ENCODE measurements at regions not wholly inside any gene's neighbourhood (a gene's known extent, or its start where the extent isn't known, plus 50 kb on each side); places are given as distances from the start of the nearest gene placed in this dataset.

GRCh38 chr2:157150747-157151146 lies 106.8 kb upstream of the GALNT5 start:
- no peak for DNase-seq (ENCODE audit: low spot score)

DNA sequence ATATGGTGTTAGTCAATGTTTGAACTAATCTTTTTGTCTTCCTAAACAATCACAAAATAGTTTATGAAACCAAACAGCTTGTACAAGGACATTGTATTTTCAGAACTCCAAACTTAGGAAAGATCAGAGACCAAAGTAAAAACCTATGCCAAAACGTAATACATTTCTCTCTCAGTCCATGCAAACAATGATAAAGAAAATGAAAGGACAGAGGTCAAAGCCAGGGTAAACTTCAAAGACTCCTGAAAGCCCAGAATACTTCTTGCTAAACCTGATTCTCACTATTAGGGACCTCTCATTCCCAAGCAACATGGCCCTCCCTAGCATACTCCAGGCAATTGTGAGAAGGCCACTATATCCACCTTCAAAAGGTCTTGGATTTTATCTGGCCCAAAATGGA lies 105.1 kb upstream of the GALNT5 start:
- DNase-seq (ENCODE audit: low spot score) = no peak

- no peak for DNase-seq (ENCODE audit: low spot score)
Observed at GRCh38 chr2:157155992-157156391, 101.5 kb upstream of the GALNT5 start.

- DNase-seq (ENCODE audit: low spot score) = no peak
Observed at GRCh38 chr2:157158111-157158510, 99.4 kb upstream of the GALNT5 start.

DNA sequence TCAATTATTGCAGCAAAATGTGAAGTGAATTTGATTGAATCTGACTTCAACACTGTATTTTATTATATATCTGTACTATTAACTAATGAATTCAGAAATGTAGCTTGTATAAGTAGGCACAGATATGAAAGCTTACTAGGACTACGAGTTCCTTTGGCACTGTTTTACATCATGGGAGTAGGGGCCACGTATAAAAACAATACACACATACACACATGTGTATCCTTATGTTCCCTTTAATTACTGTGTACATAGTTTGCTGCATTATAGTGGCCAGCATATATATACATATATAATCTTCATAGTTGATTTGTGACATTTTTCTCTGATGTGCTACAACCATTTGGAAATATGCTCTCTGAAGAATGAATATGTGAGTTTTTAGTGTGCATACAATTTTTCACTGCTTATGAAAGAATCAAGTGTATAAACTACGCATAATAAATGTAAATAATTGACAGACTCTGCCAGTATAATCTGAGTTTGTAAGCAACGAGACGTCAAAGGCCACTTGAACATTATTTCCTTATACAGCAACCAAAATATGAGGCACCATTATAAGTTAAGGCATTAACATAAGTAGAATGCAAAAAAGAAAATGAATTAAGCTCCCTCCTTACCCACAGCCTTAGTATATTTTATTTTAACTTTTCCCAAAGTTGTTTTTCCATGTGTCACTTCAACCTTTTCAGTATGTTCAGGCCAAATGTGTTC lies 98.1 kb upstream of the GALNT5 start:
- DNase-seq (ENCODE audit: low spot score) = no peak

GRCh38 chr2:157160111-157160510 lies 97.4 kb upstream of the GALNT5 start:
- no peak for DNase-seq (ENCODE audit: low spot score)

- DNase-seq (ENCODE audit: low spot score) = no peak
Observed at GRCh38 chr2:157164370-157164769, 93.1 kb upstream of the GALNT5 start.

- no peak for DNase-seq (ENCODE audit: low spot score)
Observed at GRCh38 chr2:157164891-157165290, 92.6 kb upstream of the GALNT5 start.

- no peak for DNase-seq (ENCODE audit: low spot score)
Observed at GRCh38 chr2:157168501-157168900, 89.0 kb upstream of the GALNT5 start.

DNA sequence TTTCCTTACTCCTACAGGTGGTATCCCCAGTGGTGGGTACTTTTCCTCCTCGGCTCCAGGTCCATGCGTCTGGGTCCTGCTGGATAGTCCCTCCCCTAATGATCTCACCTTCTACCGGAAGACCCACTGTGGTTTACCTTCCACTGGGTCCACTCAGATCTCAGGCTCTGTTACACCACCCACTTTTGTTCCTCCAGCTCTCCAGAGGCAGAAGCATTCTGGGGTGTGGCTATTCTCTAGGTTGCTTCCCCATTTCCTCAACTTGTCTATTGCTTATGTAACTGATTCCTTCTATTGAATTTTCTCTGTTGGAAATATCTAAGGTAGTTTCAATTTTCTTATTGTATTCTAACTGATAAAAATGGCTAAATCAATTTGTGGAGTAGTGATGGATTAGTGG lies 87.6 kb upstream of the GALNT5 start:
- DNase-seq (ENCODE audit: low spot score) = no peak

DNA sequence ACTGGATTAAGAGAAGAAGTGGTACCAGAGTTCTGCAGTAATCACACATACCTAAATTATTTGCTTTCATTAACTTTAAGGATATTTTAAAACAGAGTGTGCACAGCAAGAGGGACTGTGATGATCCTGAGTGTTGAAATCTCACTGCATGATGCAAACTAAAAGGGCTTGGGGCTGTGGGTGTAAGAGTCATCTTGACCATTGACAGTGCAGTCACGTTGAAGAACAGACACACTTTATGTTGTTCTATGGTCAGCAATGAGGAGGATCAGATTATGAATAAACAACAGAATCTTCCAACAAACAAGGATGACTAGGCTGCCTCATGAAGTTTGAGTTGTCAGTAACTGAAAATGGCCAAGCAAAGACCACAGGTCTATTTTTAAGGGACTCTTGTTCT lies 87.2 kb upstream of the GALNT5 start:
- no peak for DNase-seq (ENCODE audit: low spot score)

GRCh38 chr2:157172239-157172638 lies 85.3 kb upstream of the GALNT5 start:
- no peak for DNase-seq (ENCODE audit: low spot score)

GRCh38 chr2:157172866-157173578 lies 84.5 kb upstream of the GALNT5 start:
- no peak for DNase-seq (ENCODE audit: low spot score)

GRCh38 chr2:157173740-157174184 lies 83.7 kb upstream of the GALNT5 start:
- peak; percentile 47 for DNase-seq (ENCODE audit: low spot score)

DNA sequence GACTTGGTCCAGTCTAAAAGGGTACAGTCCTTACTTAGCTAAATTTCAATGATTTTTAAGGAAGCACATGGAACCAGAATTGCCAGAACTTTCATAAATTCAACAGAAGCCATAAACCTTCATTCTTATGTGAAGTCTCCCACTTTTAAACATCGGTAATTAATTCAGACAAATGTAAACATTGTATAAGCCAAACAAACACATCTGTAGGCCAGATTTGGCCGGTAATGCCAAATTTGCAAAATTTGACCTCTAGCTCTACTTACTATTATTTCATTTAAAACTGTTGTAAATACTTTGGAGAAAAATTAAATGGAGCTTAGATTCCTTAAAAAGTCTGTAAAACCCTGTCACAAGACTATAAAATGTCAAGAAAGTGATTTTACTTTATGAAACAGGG lies 83.2 kb upstream of the GALNT5 start:
- DNase-seq (ENCODE audit: low spot score) = no peak

DNA sequence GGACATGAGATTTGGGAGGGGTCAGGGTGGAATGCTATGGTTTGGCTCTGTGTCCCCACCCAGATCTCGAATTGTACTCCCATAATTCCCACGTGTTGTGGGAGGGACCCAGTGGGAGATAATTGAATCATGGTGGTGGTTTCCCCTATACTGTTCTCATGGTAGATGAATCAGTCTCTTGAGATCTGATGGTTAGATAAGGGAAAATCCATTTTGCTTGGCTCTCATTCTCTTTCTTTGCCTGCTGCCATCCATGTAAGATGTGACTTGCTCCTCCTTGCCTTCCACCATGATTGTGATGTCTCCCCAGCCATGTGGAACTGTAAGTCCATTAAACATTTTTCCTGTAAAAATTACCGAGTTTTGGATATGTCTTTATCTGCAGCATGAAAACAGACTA lies 80.9 kb upstream of the GALNT5 start:
- no peak for DNase-seq (ENCODE audit: low spot score)

DNA sequence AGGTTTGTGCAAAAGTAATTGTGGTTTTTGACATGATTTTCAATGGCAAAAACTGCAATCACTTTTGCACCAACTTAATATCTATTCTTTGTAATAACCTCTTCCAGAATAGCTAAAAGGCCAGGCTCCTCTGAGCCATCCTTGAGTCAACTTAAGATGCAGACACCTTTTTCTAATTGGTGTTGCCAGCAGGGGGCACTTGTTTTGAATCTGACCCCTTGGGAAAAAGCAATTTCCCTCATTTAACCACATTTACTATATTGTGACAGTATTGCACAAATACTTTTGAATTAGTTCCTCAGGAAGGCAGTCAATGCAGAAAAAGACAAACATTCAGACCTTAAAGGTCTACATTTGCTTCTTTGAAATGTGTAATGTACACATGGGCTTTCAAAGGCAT lies 78.6 kb upstream of the GALNT5 start:
- no peak for DNase-seq (ENCODE audit: low spot score)

DNA sequence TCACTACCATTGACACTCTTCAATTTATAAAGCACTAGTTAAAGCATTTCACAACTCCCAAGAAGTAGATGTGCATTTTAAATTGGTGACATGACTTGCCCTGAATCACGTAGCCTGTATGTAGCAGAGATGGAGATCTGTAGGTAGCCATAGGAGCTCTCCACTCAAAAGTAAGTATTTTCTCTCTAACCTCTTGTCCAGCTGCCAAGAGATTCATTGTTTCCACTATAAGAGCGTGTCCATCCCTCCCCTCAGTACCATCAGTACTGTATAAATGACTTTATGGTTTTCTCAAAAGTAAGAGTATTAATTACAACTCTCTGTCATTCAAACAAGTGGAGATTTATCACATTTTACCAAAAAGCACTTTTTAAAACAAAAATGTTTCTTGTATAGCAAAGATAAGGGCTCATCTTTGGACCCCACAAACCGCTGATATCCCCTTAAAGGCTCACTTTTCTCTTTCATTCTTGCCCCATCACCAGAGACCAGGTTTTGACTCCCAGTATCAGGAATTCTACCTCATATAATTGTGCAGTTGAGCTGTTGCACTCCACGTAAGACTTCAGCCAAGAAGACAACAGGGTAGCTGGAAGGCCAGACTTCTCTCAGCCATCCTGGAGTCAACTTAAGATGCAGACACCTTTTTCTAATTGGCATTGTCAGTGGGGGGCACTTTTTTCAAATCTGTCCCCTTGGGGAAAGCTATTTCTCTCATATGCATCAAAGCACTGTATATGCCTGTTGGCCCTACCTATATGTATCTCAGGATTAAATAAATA lies 78.0 kb upstream of the GALNT5 start:
- no peak for DNase-seq (ENCODE audit: low spot score)

DNA sequence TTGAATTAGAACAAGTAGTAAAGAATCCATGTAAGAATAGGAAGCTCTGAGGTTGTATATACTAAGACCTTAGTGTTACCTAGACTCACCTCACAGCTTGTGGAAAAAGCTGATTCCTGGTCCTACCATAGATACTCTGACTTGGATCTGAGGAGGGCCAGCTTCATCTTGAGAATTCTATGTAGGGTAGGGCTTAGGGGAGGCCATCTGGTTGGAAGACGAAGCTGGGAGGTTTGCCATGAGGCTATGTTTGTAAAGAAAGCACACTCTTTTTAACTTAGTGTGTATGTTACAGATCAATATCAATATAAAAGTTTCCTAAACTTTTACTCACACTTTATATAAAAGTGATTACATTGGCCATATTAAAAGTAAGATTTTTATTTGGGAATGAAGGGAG lies 77.1 kb upstream of the GALNT5 start:
- DNase-seq (ENCODE audit: low spot score) = no peak

- no peak for DNase-seq (ENCODE audit: low spot score)
Observed at GRCh38 chr2:157181234-157181633, 76.3 kb upstream of the GALNT5 start.

DNA sequence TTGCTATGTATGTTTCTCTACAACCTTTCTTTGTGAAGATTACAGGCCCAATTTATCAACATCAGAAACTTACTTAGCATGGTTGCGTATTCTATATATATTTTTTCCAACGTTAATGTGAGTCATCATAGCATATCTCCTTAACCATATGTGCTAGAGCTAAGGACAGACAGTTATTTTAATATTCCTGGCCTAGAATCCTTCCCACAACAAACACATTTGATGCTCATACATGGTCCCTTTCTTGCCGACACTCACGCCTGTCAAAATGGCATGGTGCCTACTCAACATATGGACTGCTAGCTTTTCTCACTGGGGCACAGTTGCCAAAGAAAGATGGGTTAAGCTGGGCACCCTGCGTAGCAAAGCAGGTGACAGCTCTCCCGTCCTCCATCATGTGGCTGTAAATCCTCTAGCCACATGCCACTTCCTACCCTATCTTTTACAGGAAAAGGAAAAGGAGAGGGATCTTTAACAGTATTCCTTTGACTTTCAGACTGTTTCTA lies 75.2 kb upstream of the GALNT5 start:
- DNase-seq (ENCODE audit: low spot score) = no peak

- no peak for DNase-seq (ENCODE audit: low spot score)
Observed at GRCh38 chr2:157182834-157183396, 74.6 kb upstream of the GALNT5 start.

All from mucosa of gallbladder (tissue), 1 donor.